ENCODE measurements at regions not wholly inside any gene's neighbourhood (a gene's known extent, or its start where the extent isn't known, plus 50 kb on each side); places are given as distances from the start of the nearest gene placed in this dataset.
A peak's percentile ranks its signal among the peaks of the same experiment; 100 is the strongest.
"Not testable (repeated sequence)": the region's sequence is repeated elsewhere in the genome, so short reads cannot be mapped to it uniquely, and the experiment has no call there.

DNA sequence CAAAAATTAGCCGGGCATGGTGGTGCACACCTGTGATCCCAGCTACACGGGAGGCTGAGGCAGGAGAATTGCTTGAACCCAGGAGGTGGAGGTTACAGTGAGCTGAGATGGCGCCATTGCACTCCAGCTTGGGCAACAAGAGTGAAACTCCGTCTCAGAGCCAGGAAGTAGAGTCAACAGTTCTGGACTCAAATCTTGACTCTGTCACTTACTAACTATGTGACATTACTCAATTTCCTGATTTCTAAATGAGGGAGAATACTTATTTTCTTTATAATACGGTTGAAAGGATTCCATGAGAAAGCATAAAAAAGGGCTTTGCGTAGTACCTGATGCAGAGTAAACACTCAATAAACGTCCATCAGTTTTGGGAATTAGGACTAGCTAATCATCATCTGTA, 350.7 kb downstream of the SHQ1 start:
- DNase-seq (ENCODE audit: low read depth in 4 of 4, low spot score in 3 of 4) = not testable (repeated sequence)

- no peak for DNase-seq (ENCODE audit: low read depth in 4 of 4, low spot score in 3 of 4)
Measured at GRCh38 chr3:72496051-72496670, 352.1 kb downstream of the SHQ1 start.

DNA sequence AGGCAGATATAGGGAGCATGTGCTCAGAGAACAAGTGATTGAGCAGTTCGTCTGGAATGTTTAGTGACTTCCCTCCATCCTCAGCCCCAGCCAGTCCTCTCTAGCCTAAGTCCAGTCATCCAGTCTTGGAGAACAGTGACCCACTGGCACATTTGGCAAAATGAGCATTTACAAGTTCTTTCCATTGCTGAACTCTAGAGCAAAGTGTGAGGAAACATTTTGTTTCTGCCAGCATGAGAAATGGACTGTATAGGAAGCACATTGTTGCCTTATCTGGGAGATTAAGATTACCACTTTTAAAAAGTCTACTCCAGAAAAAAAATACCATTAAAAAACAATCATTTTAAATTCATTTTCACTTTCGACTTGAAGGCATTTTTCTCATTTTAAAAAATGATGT, 353.6 kb downstream of the SHQ1 start:
- DNase-seq (ENCODE audit: low read depth in 4 of 4, low spot score in 3 of 4) = no peak

GRCh38 chr3:72494130-72494529, 354.1 kb downstream of the SHQ1 start:
- no peak for DNase-seq (ENCODE audit: low read depth in 4 of 4, low spot score in 3 of 4)

DNA sequence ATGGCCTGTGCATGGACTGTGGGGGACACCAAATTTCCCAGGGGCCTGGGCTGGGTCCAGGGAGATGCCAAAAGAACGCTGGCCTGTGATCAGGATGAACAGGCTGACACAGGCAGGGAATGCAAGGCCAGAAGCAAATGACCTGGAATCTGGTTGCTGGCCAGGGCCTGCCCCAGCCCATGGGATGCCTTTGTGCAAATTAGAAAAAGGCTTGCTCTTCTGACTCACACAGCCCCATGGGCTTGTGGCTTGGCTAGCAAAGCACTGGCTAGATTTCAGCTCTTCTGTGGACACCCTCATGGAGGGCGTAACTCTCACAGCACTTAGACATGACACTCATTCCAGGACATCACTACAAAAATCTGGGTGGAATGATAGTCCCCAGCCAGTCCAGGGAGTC, 356.0 kb downstream of the SHQ1 start:
- DNase-seq (ENCODE audit: low read depth in 4 of 4, low spot score in 3 of 4) = no peak

GRCh38 chr3:72490688-72491435, 357.4 kb downstream of the SHQ1 start:
- DNase-seq (ENCODE audit: low read depth in 4 of 4, low spot score in 3 of 4) = no peak

GRCh38 chr3:72489901-72490300, 358.3 kb downstream of the SHQ1 start:
- DNase-seq (ENCODE audit: low read depth in 4 of 4, low spot score in 3 of 4) = no peak

DNA sequence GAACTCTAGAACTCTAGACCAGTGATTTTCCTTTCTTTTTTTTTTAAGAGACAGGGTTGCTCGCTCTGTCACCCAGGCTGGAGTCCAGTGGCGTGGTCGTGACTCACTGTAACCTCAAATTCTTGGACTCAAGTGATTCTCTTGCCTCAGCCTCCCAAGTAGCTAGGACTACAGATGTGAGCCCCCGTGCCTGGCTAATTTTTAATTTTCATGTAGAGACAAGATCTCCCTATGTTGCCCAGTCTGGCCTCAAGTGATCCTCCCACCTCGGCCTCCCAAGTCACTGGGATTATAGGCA, 359.6 kb downstream of the SHQ1 start:
- no peak for DNase-seq (ENCODE audit: low read depth in 4 of 4, low spot score in 3 of 4)

DNA sequence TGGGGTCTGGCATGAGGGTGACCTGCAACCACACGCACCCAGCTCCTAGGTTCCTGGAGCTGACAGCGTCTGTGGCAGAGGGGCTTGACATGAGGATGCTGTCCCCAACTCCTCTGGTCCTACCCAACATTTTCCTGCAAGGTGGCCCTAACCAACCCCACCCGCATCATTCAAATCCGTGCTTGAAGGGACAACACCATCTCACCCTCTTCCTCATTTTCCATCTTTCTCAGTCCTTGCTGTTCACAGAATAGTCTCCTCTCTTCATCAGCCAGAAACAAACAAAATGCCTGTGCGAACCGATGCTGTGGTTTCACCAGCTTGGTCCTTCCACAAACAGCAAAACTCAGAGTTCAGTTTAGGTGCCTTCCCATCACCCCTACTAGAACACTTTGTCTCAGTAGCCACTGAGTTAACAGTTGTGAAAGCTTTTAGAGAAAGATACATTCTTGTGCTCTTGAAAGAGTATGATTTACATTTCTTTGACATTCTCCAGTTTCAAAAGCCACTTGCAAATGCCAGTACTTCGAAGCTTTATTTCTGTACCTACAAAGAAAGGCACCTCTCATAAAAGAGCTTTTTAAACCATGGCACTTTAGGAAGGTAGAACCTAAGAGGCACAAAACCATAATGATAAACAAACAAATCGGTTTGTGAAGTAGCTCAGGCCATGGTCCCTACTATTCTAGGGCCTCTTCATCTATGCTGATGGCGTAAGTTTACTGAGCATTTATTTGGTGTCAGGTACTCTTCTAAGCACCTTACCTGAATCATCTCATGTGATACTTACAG, 360.1 kb downstream of the SHQ1 start:
- DNase-seq (ENCODE audit: low read depth in 4 of 4, low spot score in 3 of 4) = no peak

GRCh38 chr3:72487078-72487765, 361.0 kb downstream of the SHQ1 start:
- peak in 1 of 4 donors; percentile 18 for DNase-seq (ENCODE audit: low read depth in 4 of 4, low spot score in 3 of 4)

GRCh38 chr3:72485641-72486040, 362.6 kb downstream of the SHQ1 start:
- DNase-seq (ENCODE audit: low read depth in 4 of 4, low spot score in 3 of 4) = no peak

- DNase-seq (ENCODE audit: low read depth in 4 of 4, low spot score in 3 of 4) = peak in 1 of 4 donors; percentile 14
Measured at GRCh38 chr3:72483554-72484104, 364.6 kb downstream of the SHQ1 start.

GRCh38 chr3:72482589-72483321, 365.5 kb downstream of the SHQ1 start:
- peak in 1 of 4 donors; percentile 18 for DNase-seq (ENCODE audit: low read depth in 4 of 4, low spot score in 3 of 4)

GRCh38 chr3:72481542-72481941, 366.7 kb downstream of the SHQ1 start:
- DNase-seq (ENCODE audit: low read depth in 4 of 4, low spot score in 3 of 4) = no peak

DNA sequence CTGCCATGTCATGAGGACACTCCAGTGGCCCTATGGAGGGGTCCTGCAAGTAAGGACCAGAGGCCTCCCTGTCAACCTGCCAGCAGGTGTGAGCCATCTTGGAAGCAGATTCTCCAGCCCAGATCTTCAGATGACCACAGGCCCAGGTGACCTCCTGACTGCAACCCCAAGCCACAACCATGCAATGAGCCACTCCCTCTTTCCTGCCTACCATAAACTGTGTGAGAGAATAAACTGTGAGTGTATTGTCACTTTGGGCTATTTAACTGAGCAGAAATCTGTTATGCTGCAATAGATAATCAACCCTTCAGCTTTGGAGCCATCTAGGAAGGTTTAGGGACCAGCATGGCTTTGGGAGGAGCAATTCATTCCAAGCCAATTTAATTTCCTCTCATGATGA, 367.9 kb downstream of the SHQ1 start:
- no peak for DNase-seq (ENCODE audit: low read depth in 4 of 4, low spot score in 3 of 4)

GRCh38 chr3:72479651-72480215, 368.5 kb downstream of the SHQ1 start:
- no peak for DNase-seq (ENCODE audit: low read depth in 4 of 4, low spot score in 3 of 4)

DNA sequence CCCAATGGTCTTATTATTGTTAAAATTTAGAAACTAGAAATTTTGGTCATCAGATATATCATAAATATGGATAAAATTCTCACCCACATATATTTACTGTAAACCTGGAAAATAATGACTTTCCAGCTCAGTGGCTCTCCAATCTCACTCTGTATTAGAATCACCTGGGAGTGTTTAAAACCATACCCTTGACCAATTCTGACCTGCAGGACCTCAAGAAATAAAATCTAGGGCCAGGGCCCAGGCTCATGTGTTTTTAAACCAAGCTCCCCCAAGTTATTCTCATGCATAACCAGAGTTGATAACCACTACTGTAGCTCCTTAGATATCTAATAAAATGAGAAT, 372.1 kb downstream of the SHQ1 start:
- no peak for DNase-seq (ENCODE audit: low read depth in 4 of 4, low spot score in 3 of 4)

- no peak for DNase-seq (ENCODE audit: low read depth in 4 of 4, low spot score in 3 of 4)
Measured at GRCh38 chr3:72475258-72476138, 372.7 kb downstream of the SHQ1 start.

GRCh38 chr3:72474775-72475174, 373.5 kb downstream of the SHQ1 start:
- no peak for DNase-seq (ENCODE audit: low read depth in 4 of 4, low spot score in 3 of 4)

Data from left renal pelvis (tissue), 4 donors.